Nephron (organoid): ENCODE measurements at regions not wholly inside any gene's neighbourhood (a gene's known extent, or its start where the extent isn't known, plus 50 kb on each side); places are given as distances from the start of the nearest gene placed in this dataset.
"Not testable (repeated sequence)": the region's sequence is repeated elsewhere in the genome, so short reads cannot be mapped to it uniquely, and the experiment has no call there.

Experiments used
- H3K27ac Mint-ChIP-seq, 3 experiments: 2 replicates each; pipeline ENCODE4 v1.8.0; 2020; ENCODE audit warnings: mixed read lengths in 3 of 3, mild to moderate bottlenecking in 2 of 3, moderate library complexity in 1 of 3
- H3K27me3 Mint-ChIP-seq: 2 replicates; pipeline ENCODE4 v1.8.0; 2021; ENCODE audit warnings: low read depth, mild to moderate bottlenecking, moderate library complexity, mixed read lengths
- H3K36me3 Mint-ChIP-seq: 2 replicates; pipeline ENCODE4 v1.8.0; 2020; ENCODE audit warnings: low read depth, mixed read lengths
- H3K4me1 Mint-ChIP-seq: 2 replicates; pipeline ENCODE4 v1.8.0; 2020; ENCODE audit warnings: mixed read lengths
- H3K4me3 Mint-ChIP-seq, 3 experiments: 2 replicates each; pipeline ENCODE4 v1.8.0; 2020; ENCODE audit warnings: mild to moderate bottlenecking in 3 of 3, mixed read lengths in 3 of 3, moderate library complexity in 2 of 3
- H3K9me3 Mint-ChIP-seq: 2 replicates; pipeline ENCODE4 v1.8.0; 2020; ENCODE audit warnings: mixed read lengths
- TF ChIP-seq, protein P1 (sequence below), 3 experiments: fragments of 200-600 bp; sonication (generic); IDR thresholded peaks; one replicate each; pipeline ENCODE4 v1.5.0; 2021; ENCODE audit warnings: antibody characterized with exemption in 3 of 3; ENCODE audit not compliant: unreplicated experiment in 3 of 3

- TF ChIP-seq, protein P1, sequence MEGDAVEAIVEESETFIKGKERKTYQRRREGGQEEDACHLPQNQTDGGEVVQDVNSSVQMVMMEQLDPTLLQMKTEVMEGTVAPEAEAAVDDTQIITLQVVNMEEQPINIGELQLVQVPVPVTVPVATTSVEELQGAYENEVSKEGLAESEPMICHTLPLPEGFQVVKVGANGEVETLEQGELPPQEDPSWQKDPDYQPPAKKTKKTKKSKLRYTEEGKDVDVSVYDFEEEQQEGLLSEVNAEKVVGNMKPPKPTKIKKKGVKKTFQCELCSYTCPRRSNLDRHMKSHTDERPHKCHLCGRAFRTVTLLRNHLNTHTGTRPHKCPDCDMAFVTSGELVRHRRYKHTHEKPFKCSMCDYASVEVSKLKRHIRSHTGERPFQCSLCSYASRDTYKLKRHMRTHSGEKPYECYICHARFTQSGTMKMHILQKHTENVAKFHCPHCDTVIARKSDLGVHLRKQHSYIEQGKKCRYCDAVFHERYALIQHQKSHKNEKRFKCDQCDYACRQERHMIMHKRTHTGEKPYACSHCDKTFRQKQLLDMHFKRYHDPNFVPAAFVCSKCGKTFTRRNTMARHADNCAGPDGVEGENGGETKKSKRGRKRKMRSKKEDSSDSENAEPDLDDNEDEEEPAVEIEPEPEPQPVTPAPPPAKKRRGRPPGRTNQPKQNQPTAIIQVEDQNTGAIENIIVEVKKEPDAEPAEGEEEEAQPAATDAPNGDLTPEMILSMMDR (IDR thresholded peaks at IDR 0.05; ENCODE audit: unreplicated experiment in 3 of 3), result no peak
- Mint-ChIP-seq H3K9me3 (peaks cover 8% of the 10 kb centered on the region), H3K27me3 (peaks cover 6% of the 10 kb centered on the region), H3K36me3 (no peaks in the 10 kb centered on the region), H3K4me1 (peaks cover 6% of the 10 kb centered on the region), H3K4me3 (no peak overlapping the region), H3K27ac (no peak overlapping the region)
Measured at GRCh38 chr18:22585333-22585732, 167.6 kb upstream of the CTAGE1 start.

DNA sequence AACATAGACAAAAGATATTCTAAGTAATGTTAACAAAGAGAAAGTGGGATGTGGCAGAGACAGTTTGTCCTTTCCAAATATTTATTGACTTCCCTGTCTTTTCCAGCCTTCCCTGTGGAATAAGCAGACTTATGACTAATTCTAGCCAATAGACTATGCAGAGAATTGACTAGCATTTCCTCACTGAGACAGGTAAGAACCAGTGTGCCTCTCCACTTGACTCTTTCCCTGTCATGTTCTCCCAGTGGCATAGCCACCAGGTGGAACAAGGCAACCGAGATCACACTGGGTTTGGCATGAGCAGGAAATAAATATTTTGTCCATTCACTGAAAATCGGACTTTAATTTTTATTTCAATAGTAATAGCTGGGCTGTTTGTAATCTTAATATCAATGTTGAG, 168.1 kb upstream of the CTAGE1 start:
- Mint-ChIP-seq H3K27ac (no peak overlapping the region), H3K4me1 (peaks cover 6% of the 10 kb centered on the region), H3K36me3 (no peaks in the 10 kb centered on the region), H3K9me3 (peaks cover 11% of the 10 kb centered on the region), H3K4me3 (no peak overlapping the region), H3K27me3 (peaks cover 6% of the 10 kb centered on the region)
- TF ChIP-seq, protein P1 (IDR thresholded peaks at IDR 0.05; ENCODE audit: unreplicated experiment in 3 of 3), result no peak

DNA sequence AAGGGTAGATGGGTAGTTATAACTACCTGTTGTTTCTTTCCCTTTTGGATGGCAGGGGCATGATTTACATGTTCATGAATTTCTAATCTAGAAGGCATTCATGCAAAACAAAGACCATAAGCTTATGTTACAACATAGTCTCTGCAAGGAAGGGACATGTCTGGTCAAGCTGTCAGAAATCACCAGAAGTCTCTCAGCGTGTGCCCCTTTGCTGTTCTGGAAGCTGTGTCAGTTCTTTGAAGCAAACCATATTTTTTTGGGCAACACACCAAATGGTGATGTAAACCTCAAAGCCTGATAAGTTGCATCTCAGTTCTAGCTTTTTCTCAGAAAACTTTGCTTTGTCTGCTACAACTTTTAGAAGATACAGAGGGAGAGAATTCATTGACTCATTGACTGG, 173.5 kb upstream of the CTAGE1 start:
- TF ChIP-seq, protein P1 (IDR thresholded peaks at IDR 0.05; ENCODE audit: unreplicated experiment in 3 of 3), result no peak
- Mint-ChIP-seq H3K27ac (peak overlapping the region in 2 of 3 experiments; percentile 6 to 8), H3K4me3 (no peak overlapping the region), H3K27me3 (peaks cover 3% of the 10 kb centered on the region), H3K4me1 (no peaks in the 10 kb centered on the region), H3K9me3 (peaks cover 11% of the 10 kb centered on the region), H3K36me3 (no peaks in the 10 kb centered on the region)

- H3K36me3 Mint-ChIP-seq, result no peaks in the 10 kb centered on the region
- TF ChIP-seq, protein P1 (IDR thresholded peaks at IDR 0.05; ENCODE audit: unreplicated experiment in 3 of 3), result no peak
- H3K27me3 Mint-ChIP-seq, result no peaks in the 10 kb centered on the region
- no peak overlapping the region for H3K27ac Mint-ChIP-seq
- no peak overlapping the region for H3K4me3 Mint-ChIP-seq
- H3K9me3 Mint-ChIP-seq, result peaks cover 7% of the 10 kb centered on the region
- no peaks in the 10 kb centered on the region for H3K4me1 Mint-ChIP-seq
Measured at GRCh38 chr18:22594155-22594690, 176.5 kb upstream of the CTAGE1 start.

GRCh38 chr18:22601481-22601880, 183.8 kb upstream of the CTAGE1 start:
- H3K27ac Mint-ChIP-seq, result no peak overlapping the region
- no peaks in the 10 kb centered on the region for H3K36me3 Mint-ChIP-seq
- H3K4me1 Mint-ChIP-seq, result peaks cover 33% of the 10 kb centered on the region
- TF ChIP-seq, protein P1 (IDR thresholded peaks at IDR 0.05; ENCODE audit: unreplicated experiment in 3 of 3), result no peak
- no peaks in the 10 kb centered on the region for H3K9me3 Mint-ChIP-seq
- no peaks in the 10 kb centered on the region for H3K27me3 Mint-ChIP-seq
- no peak overlapping the region for H3K4me3 Mint-ChIP-seq

GRCh38 chr18:22602456-22602855, 184.7 kb upstream of the CTAGE1 start:
- not testable (repeated sequence) for H3K27ac Mint-ChIP-seq, H3K27me3 Mint-ChIP-seq, H3K4me3 Mint-ChIP-seq, H3K36me3 Mint-ChIP-seq, H3K9me3 Mint-ChIP-seq
- H3K4me1 Mint-ChIP-seq, result peaks cover 38% of the 10 kb centered on the region
